ACC112 (cell line): ENCODE measurements at regions not wholly inside any gene's neighbourhood (a gene's known extent, or its start where the extent isn't known, plus 50 kb on each side); places are given as distances from the start of the nearest gene placed in this dataset.

ENCODE experiments used
- H2AFZ ChIP-seq: fragments of 200-600 bp; sonication (generic); one replicate; pipeline ENCODE4 v1.6.0; 2017; ENCODE audit warnings: antibody characterized with exemption, low read length; ENCODE audit not compliant: unreplicated experiment
- H3K27ac ChIP-seq: fragments of 200-600 bp; sonication (generic); 2 replicates; pipeline ENCODE4 v1.5.1; 2014; ENCODE audit warnings: low read depth, mild to moderate bottlenecking, antibody characterized with exemption, low read length, moderate library complexity
- H3K27me3 ChIP-seq: fragments of 200-600 bp; sonication (generic); 2 replicates; pipeline ENCODE4 v1.6.1; 2014; ENCODE audit warnings: mild to moderate bottlenecking, antibody characterized with exemption, low read length, moderate library complexity, mixed read lengths; ENCODE audit not compliant: insufficient read depth
- H3K36me3 ChIP-seq: fragments of 200-600 bp; sonication (generic); 2 replicates; pipeline ENCODE4 v1.6.1; 2016; ENCODE audit warnings: mild to moderate bottlenecking, antibody characterized with exemption, low read length, moderate library complexity, mixed read lengths; ENCODE audit not compliant: insufficient read depth
- H3K4me1 ChIP-seq: fragments of 200-600 bp; sonication (generic); one replicate; pipeline ENCODE4 v1.6.1; 2016; ENCODE audit warnings: low read length, mixed read lengths; ENCODE audit not compliant: insufficient read depth, unreplicated experiment, control insufficient read depth
- H3K4me3 ChIP-seq: fragments of 200-600 bp; sonication (generic); 2 replicates; pipeline ENCODE4 v1.5.1; 2014; ENCODE audit warnings: mild to moderate bottlenecking, low read depth, low read length
- H3K79me2 ChIP-seq: fragments of 200-600 bp; sonication (generic); one replicate; pipeline ENCODE4 v1.6.0; 2016; ENCODE audit warnings: low read length; ENCODE audit not compliant: control insufficient read depth, unreplicated experiment, insufficient read depth

DNA sequence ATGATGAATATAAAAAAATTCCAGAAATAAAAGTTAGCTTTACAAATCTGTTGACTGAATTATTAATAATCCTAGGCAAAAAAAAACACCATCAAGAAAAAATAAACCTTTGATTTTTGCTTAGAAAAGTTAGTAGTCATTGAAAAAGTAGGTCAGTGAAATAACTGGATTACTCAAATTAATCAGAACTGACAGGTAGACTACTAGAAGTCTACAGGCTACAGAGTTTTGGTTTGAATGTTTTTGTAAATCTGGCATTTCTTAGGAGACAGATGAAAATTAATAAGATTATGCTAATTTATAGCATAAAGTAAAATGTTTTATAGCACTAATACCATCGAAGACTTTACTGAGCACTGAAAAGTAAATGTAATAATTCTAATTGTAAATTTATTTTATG is 511.9 kb downstream of the PTPRC start:
- Histone ChIP-seq H3K4me1 (no peaks in the 10 kb centered on the region), H2AFZ (no peak overlapping the region), H3K27me3 (no peaks in the 10 kb centered on the region), H3K4me3 (no peak overlapping the region), H3K36me3 (no peaks in the 10 kb centered on the region), H3K27ac (no peak overlapping the region), H3K79me2 (no peaks in the 10 kb centered on the region)

DNA sequence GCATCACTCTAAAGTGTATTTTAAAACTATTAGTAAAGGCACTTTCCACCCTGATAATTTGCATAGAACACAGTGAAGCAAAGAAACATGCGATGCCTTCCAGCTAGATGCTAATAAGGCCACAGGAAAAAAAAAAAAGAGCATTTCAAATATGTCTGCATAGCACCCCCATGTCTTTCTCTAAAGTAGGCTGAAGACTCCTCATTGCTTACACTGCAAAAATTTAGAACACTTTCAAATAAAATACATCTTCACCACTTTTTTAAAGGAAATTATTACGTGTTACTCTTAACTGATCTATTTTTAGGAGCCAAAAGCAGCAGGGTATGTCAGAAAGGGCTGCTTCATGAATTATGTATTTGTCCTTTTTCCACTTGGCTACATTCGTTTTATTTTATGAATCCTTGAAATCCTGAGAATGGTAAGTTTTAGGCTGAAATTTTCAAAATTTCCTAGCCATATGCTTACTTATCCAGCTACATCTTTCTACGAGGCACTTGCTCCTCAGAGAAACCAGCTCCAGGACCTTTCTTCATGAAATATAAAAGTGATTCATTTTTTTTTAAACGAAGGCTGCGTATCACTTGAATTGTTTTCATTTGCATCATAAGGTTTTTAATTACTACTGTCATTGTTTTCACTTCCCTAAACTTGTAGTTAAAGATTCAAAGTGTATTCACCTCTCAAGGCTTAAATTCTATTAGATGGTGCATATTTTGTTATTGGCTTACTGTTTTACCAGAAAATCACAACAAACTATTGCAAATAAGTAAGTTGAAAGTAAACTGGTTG is 513.0 kb downstream of the PTPRC start:
- H3K36me3 ChIP-seq, result no peaks in the 10 kb centered on the region
- H3K27me3 ChIP-seq, result no peaks in the 10 kb centered on the region
- no peak overlapping the region for H3K4me3 ChIP-seq
- no peak overlapping the region for H2AFZ ChIP-seq
- no peak overlapping the region for H3K27ac ChIP-seq
- H3K79me2 ChIP-seq, result no peaks in the 10 kb centered on the region
- H3K4me1 ChIP-seq, result no peaks in the 10 kb centered on the region

GRCh38 chr1:199152676-199153075 is 513.8 kb downstream of the PTPRC start:
- H3K4me1 ChIP-seq, result peaks cover 4% of the 10 kb centered on the region
- H2AFZ ChIP-seq, result no peak overlapping the region
- no peaks in the 10 kb centered on the region for H3K27me3 ChIP-seq
- H3K79me2 ChIP-seq, result no peaks in the 10 kb centered on the region
- no peaks in the 10 kb centered on the region for H3K36me3 ChIP-seq
- no peak overlapping the region for H3K27ac ChIP-seq
- no peak overlapping the region for H3K4me3 ChIP-seq

- Histone ChIP-seq H3K79me2 (no peaks in the 10 kb centered on the region), H2AFZ (no peak overlapping the region), H3K36me3 (no peaks in the 10 kb centered on the region), H3K4me1 (peaks cover 4% of the 10 kb centered on the region), H3K27me3 (no peaks in the 10 kb centered on the region), H3K4me3 (no peak overlapping the region), H3K27ac (no peak overlapping the region)
Observed at GRCh38 chr1:199155166-199156019, 516.6 kb downstream of the PTPRC start.

GRCh38 chr1:199157494-199157893 is 518.7 kb downstream of the PTPRC start:
- H3K36me3 ChIP-seq, result no peaks in the 10 kb centered on the region
- no peaks in the 10 kb centered on the region for H3K79me2 ChIP-seq
- no peak overlapping the region for H3K4me3 ChIP-seq
- H2AFZ ChIP-seq, result no peak overlapping the region
- no peak overlapping the region for H3K27ac ChIP-seq
- H3K27me3 ChIP-seq, result no peaks in the 10 kb centered on the region
- H3K4me1 ChIP-seq, result peaks cover 4% of the 10 kb centered on the region

GRCh38 chr1:199160521-199161318 is 521.9 kb downstream of the PTPRC start:
- H3K27me3 ChIP-seq, result no peaks in the 10 kb centered on the region

DNA sequence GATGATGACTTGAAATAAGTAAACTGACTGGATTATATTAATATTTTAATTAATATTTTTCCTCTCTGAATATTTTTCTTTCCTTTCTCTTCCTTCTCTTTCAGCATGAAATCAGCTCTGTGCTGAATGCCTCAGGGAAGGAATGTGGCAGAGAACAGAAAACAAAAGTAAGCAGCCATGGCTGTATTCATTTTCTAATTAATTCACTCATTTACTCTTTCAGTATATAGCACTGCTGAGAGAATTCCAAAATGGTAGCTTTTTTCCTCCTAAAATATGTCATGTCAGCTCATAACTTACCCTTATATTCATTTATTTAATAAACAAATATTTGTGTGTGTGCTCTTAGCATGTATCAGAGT is 522.5 kb downstream of the PTPRC start:
- Histone ChIP-seq H3K79me2 (no peaks in the 10 kb centered on the region), H3K4me1 (peaks cover 4% of the 10 kb centered on the region), H3K36me3 (no peaks in the 10 kb centered on the region), H3K27me3 (no peaks in the 10 kb centered on the region), H2AFZ (no peak overlapping the region), H3K4me3 (no peak overlapping the region), H3K27ac (no peak overlapping the region)

More at GRCh38 chr1:199160521-199161318, 521.9 kb downstream of the PTPRC start:
- peaks cover 4% of the 10 kb centered on the region for H3K4me1 ChIP-seq
- H3K79me2 ChIP-seq, result no peaks in the 10 kb centered on the region
- H2AFZ ChIP-seq, result peak overlapping the region; percentile 11
- H3K36me3 ChIP-seq, result no peaks in the 10 kb centered on the region
- no peak overlapping the region for H3K4me3 ChIP-seq
- H3K27ac ChIP-seq, result no peak overlapping the region

DNA sequence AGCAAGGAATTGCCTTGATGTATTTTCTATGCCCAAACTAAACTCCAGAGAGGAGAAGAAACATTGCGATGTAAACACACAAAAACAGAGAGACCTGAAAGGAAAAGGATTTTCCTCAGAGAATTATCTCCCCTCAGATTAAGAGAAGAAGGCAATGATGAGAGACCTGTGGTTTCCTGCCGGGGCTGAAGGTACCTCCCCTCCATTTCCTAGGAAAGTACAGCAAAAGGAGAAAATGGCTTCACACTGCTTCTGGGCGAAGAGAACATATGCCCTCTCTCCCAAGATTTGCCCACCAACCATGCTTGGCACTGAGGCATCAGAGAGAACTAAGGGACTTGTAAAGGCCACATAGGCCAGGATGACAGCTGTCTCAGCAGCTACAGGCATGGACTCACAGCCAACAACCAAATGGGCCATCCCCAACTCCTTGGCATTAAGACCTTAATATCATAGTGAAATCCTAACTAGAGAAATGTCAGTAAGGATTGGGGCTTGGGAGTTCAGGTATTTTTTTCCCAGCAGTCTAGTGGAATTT is 523.0 kb downstream of the PTPRC start:
- no peak overlapping the region for H3K27ac ChIP-seq
- H3K27me3 ChIP-seq, result no peaks in the 10 kb centered on the region
- no peaks in the 10 kb centered on the region for H3K36me3 ChIP-seq
- no peak overlapping the region for H2AFZ ChIP-seq
- H3K79me2 ChIP-seq, result no peaks in the 10 kb centered on the region
- H3K4me1 ChIP-seq, result peaks cover 4% of the 10 kb centered on the region
- no peak overlapping the region for H3K4me3 ChIP-seq

GRCh38 chr1:199163267-199163666 is 524.4 kb downstream of the PTPRC start:
- Histone ChIP-seq H3K36me3 (no peaks in the 10 kb centered on the region), H3K27me3 (no peaks in the 10 kb centered on the region), H3K27ac (no peak overlapping the region), H3K4me3 (no peak overlapping the region), H2AFZ (no peak overlapping the region), H3K79me2 (no peaks in the 10 kb centered on the region), H3K4me1 (no peaks in the 10 kb centered on the region)

- H3K4me1 ChIP-seq, result no peaks in the 10 kb centered on the region
- H3K36me3 ChIP-seq, result no peaks in the 10 kb centered on the region
- no peak overlapping the region for H3K27ac ChIP-seq
- H3K27me3 ChIP-seq, result no peaks in the 10 kb centered on the region
- no peaks in the 10 kb centered on the region for H3K79me2 ChIP-seq
- no peak overlapping the region for H3K4me3 ChIP-seq
- no peak overlapping the region for H2AFZ ChIP-seq
Observed at GRCh38 chr1:199163670-199164069, 524.8 kb downstream of the PTPRC start.
